GM23248 (cell line): ENCODE measurements at regions not wholly inside any gene's neighbourhood (a gene's known extent, or its start where the extent isn't known, plus 50 kb on each side); places are given as distances from the start of the nearest gene placed in this dataset.

Source experiments
- DNase-seq: peaks from one replicate; pipeline ENCODE4 v3.0.0-alpha.2; 2015
- H2AFZ ChIP-seq: fragments of 200-600 bp; sonication (generic); 2 replicates; pipeline ENCODE4 v1.6.1; 2016; ENCODE audit warnings: antibody characterized with exemption
- H3F3A ChIP-seq: fragments of 200-600 bp; sonication (generic); 2 replicates; pipeline ENCODE4 v1.6.1; 2016; ENCODE audit warnings: mild to moderate bottlenecking, antibody characterized with exemption, mixed run types; ENCODE audit not compliant: insufficient read depth
- H3K27ac ChIP-seq: fragments of 200-600 bp; sonication (generic); 2 replicates; pipeline ENCODE4 v1.5.1; 2016; ENCODE audit warnings: mild to moderate bottlenecking
- H3K27me3 ChIP-seq: fragments of 200-600 bp; sonication (generic); replicated peaks from 2 replicates; pipeline ENCODE4 v1.6.1; 2016; ENCODE audit warnings: mild to moderate bottlenecking; ENCODE audit not compliant: insufficient read depth
- H3K36me3 ChIP-seq: fragments of 200-600 bp; sonication (generic); 2 replicates; pipeline ENCODE4 v1.6.1; 2016; ENCODE audit warnings: low read depth, mild to moderate bottlenecking
- H3K4me1 ChIP-seq: fragments of 200-600 bp; sonication (generic); 2 replicates; pipeline ENCODE4 v1.6.1; 2016; ENCODE audit warnings: mild to moderate bottlenecking; ENCODE audit not compliant: insufficient read depth
- H3K4me2 ChIP-seq: fragments of 200-600 bp; sonication (generic); one replicate; pipeline ENCODE4 v1.6.1; 2016; ENCODE audit warnings: mild to moderate bottlenecking; ENCODE audit not compliant: unreplicated experiment
- H3K4me3 ChIP-seq: fragments of 200-600 bp; sonication (generic); 2 replicates; pipeline ENCODE4 v1.5.1; 2016; ENCODE audit warnings: mild to moderate bottlenecking
- H3K79me2 ChIP-seq: fragments of 200-600 bp; sonication (generic); 2 replicates; pipeline ENCODE4 v1.6.1; 2016; ENCODE audit warnings: mild to moderate bottlenecking; ENCODE audit not compliant: insufficient read depth
- H3K9ac ChIP-seq: fragments of 200-600 bp; sonication (generic); 2 replicates; pipeline ENCODE4 v1.6.1; 2016; ENCODE audit warnings: mild to moderate bottlenecking
- H3K9me2 ChIP-seq: fragments of 200-600 bp; sonication (generic); 2 replicates; pipeline ENCODE4 v1.6.1; 2016; ENCODE audit warnings: mixed run types, mild to moderate bottlenecking, moderate library complexity; ENCODE audit not compliant: insufficient read depth
- H3K9me3 ChIP-seq: fragments of 200-600 bp; sonication (generic); one replicate; pipeline ENCODE4 v1.6.1; 2017; ENCODE audit warnings: low read depth
- H4K20me1 ChIP-seq: fragments of 200-600 bp; sonication (generic); 2 replicates; pipeline ENCODE4 v1.6.0; 2016; ENCODE audit not compliant: insufficient read depth
- EZH2 ChIP-seq: fragments of 200-600 bp; sonication (generic); IDR thresholded peaks from 2 replicates; pipeline ENCODE4 v1.6.1; 2018; ENCODE audit warnings: antibody characterized with exemption, mild to moderate bottlenecking; ENCODE audit not compliant: insufficient read depth, poor library complexity, severe bottlenecking
- EZH2phosphoT487 ChIP-seq: fragments of 200-600 bp; sonication (generic); IDR thresholded peaks from 2 replicates; pipeline ENCODE4 v1.6.1; 2018; ENCODE audit warnings: antibody characterized with exemption, moderate library complexity, mild to moderate bottlenecking, low read depth; ENCODE audit not compliant: insufficient read depth
- WGBS, 2 experiments: methylation state at CpG; one replicate each; pipeline ENCODE4 v1.1.6; 2015 to 2017; ENCODE audit warnings: low lambda C conversion rate in 2 of 2, low coverage in 1 of 2; ENCODE audit errors: missing lambda C conversion rate in 2 of 2; 5-methylcytosine and 5-hydroxymethylcytosine counted together
- in situ Hi-C: fragments of 300-500 bp; cut with MboI; formaldehyde crosslinking; loops from 2 replicates; pipeline ENCODE4 v1.15.0; 2020

GRCh38 chr7:42456756-42457276, 219.8 kb upstream of the GLI3 start:
- no peaks in the 10 kb centered on the region; the same call in 1 of the 2 replicates for H4K20me1 ChIP-seq
- TF ChIP-seq EZH2 (no peak), EZH2phosphoT487 (no peak)
- H3K4me3 ChIP-seq: no peak overlapping the region
- H2AFZ ChIP-seq: no peak overlapping the region
- no peak overlapping the region for H3K27ac ChIP-seq
- H3K79me2 ChIP-seq: no peaks in the 10 kb centered on the region
- no peaks in the 10 kb centered on the region for H3K36me3 ChIP-seq
- no peaks in the 10 kb centered on the region for H3K9me3 ChIP-seq
- WGBS, 2 experiments: 84 to 88% methylated on average over 4 of the region's 4 CpGs
- no peak overlapping the region for H3K4me2 ChIP-seq
- peak; percentile 16 for DNase-seq
- H3K9ac ChIP-seq: no peak overlapping the region
- peaks cover 4% of the 10 kb centered on the region; the same call in 1 of the 2 replicates for H3K4me1 ChIP-seq
- in situ Hi-C loops: no loop called here
- H3F3A ChIP-seq: no peaks in the 10 kb centered on the region
- H3K27me3 ChIP-seq: peaks cover 15% of the 10 kb centered on the region
- H3K9me2 ChIP-seq: no peaks in the 10 kb centered on the region

GRCh38 chr7:42456267-42456666, 219.3 kb upstream of the GLI3 start:
- Histone ChIP-seq H3K4me2 (no peak overlapping the region), H3F3A (no peaks in the 10 kb centered on the region), H3K4me3 (no peak overlapping the region), H3K9me3 (no peaks in the 10 kb centered on the region), H3K27me3 (peaks cover 15% of the 10 kb centered on the region), H3K79me2 (no peaks in the 10 kb centered on the region), H2AFZ (no peak overlapping the region), H3K9me2 (no peaks in the 10 kb centered on the region), H3K36me3 (no peaks in the 10 kb centered on the region), H3K4me1 (peaks cover 4% of the 10 kb centered on the region; the same call in 1 of the 2 replicates), H3K9ac (no peak overlapping the region), H3K27ac (no peak overlapping the region), H4K20me1 (no peaks in the 10 kb centered on the region; the same call in 1 of the 2 replicates)
- TF ChIP-seq EZH2 (no peak), EZH2phosphoT487 (no peak)
- 77 to 84% methylated on average over 6 of the region's 6 CpGs for WGBS, 2 experiments
- no peak for DNase-seq
- in situ Hi-C loops: no loop called here

- 15 to 20% methylated on average over 9 of the region's 9 CpGs for WGBS, 2 experiments
- H3K9me2 ChIP-seq: no peaks in the 10 kb centered on the region
- H3F3A ChIP-seq: no peaks in the 10 kb centered on the region
- no peak for TF ChIP-seq EZH2
- TF ChIP-seq EZH2phosphoT487: no peak
- H3K4me2 ChIP-seq: no peak overlapping the region
- H3K79me2 ChIP-seq: no peaks in the 10 kb centered on the region
- peaks cover 18% of the 10 kb centered on the region for H3K27me3 ChIP-seq
- no peak overlapping the region for H3K4me3 ChIP-seq
- H3K9ac ChIP-seq: no peak overlapping the region
- no peaks in the 10 kb centered on the region for H3K4me1 ChIP-seq
- H2AFZ ChIP-seq: no peak overlapping the region
- DNase-seq: no peak
- in situ Hi-C loops: no loop called here
- no peaks in the 10 kb centered on the region for H3K36me3 ChIP-seq
- no peaks in the 10 kb centered on the region; the same call in 1 of the 2 replicates for H4K20me1 ChIP-seq
- no peaks in the 10 kb centered on the region for H3K9me3 ChIP-seq
- H3K27ac ChIP-seq: no peak overlapping the region
Observed at GRCh38 chr7:42453931-42454361, 216.9 kb upstream of the GLI3 start.

GRCh38 chr7:42452356-42452755, 215.3 kb upstream of the GLI3 start:
- Histone ChIP-seq H3K4me2 (no peak overlapping the region), H4K20me1 (no peaks in the 10 kb centered on the region), H3K79me2 (no peaks in the 10 kb centered on the region), H3K27ac (no peak overlapping the region), H3K9ac (no peak overlapping the region), H3K27me3 (peaks cover 20% of the 10 kb centered on the region), H3F3A (no peaks in the 10 kb centered on the region), H3K36me3 (no peaks in the 10 kb centered on the region), H3K4me1 (no peaks in the 10 kb centered on the region), H3K9me2 (no peaks in the 10 kb centered on the region), H2AFZ (no peak overlapping the region), H3K4me3 (no peak overlapping the region), H3K9me3 (no peaks in the 10 kb centered on the region)
- in situ Hi-C loops: no loop called here
- 68 to 79% methylated on average over 4 of the region's 4 CpGs for WGBS, 2 experiments
- TF ChIP-seq EZH2phosphoT487 (no peak), EZH2 (no peak)
- DNase-seq: no peak
